Loucy (cell line): ENCODE measurements at regions not wholly inside any gene's neighbourhood (a gene's known extent, or its start where the extent isn't known, plus 50 kb on each side); places are given as distances from the start of the nearest gene placed in this dataset.

Experiments used
- H2AFZ ChIP-seq: fragments of 200-600 bp; sonication (generic); 2 replicates; pipeline ENCODE4 v1.6.0; 2016; ENCODE audit warnings: antibody characterized with exemption, mild to moderate bottlenecking, low read length, moderate library complexity
- H3F3A ChIP-seq: fragments of 200-600 bp; 2 replicates; pipeline ENCODE4 v1.6.0; 2016; ENCODE audit warnings: antibody characterized with exemption, low read depth, mild to moderate bottlenecking
- H3K27me3 ChIP-seq: fragments of 200-600 bp; sonication (generic); 2 replicates; pipeline ENCODE4 v1.6.1; 2014; ENCODE audit warnings: low read length, mild to moderate bottlenecking; ENCODE audit not compliant: insufficient read depth, poor library complexity, severe bottlenecking
- H3K36me3 ChIP-seq: fragments of 200-600 bp; sonication (generic); 2 replicates; pipeline ENCODE4 v1.6.1; 2016; ENCODE audit warnings: low read length; ENCODE audit not compliant: insufficient read depth
- H3K4me1 ChIP-seq: fragments of 200-600 bp; sonication (generic); 2 replicates; pipeline ENCODE4 v1.5.1; 2014; ENCODE audit warnings: low read length, mild to moderate bottlenecking; ENCODE audit not compliant: insufficient read depth, poor library complexity, severe bottlenecking
- H3K4me2 ChIP-seq: fragments of 200-600 bp; sonication (generic); 2 replicates; pipeline ENCODE4 v1.6.0; 2014; ENCODE audit warnings: antibody characterized with exemption, low read length, low read depth, mild to moderate bottlenecking; ENCODE audit not compliant: poor library complexity, severe bottlenecking
- H3K4me3 ChIP-seq: fragments of 200-600 bp; sonication (generic); 2 replicates; pipeline ENCODE4 v1.5.1; 2014; ENCODE audit warnings: low read length, mild to moderate bottlenecking, mixed read lengths; ENCODE audit not compliant: poor library complexity, severe bottlenecking
- H3K79me2 ChIP-seq: fragments of 200-600 bp; sonication (generic); 2 replicates; pipeline ENCODE4 v1.6.1; 2014; ENCODE audit warnings: low read length; ENCODE audit not compliant: insufficient read depth
- H3K9ac ChIP-seq: fragments of 200-600 bp; sonication (generic); 2 replicates; pipeline ENCODE4 v1.6.0; 2014; ENCODE audit warnings: mild to moderate bottlenecking, low read depth, low read length, moderate library complexity; ENCODE audit not compliant: poor library complexity, severe bottlenecking
- H3K9me2 ChIP-seq: fragments of 200-600 bp; sonication (generic); replicated peaks from 2 replicates; pipeline ENCODE4 v1.6.1; 2016; ENCODE audit warnings: low read depth, low read length, mixed read lengths
- H3K9me3 ChIP-seq: fragments of 200-600 bp; sonication (generic); 2 replicates; pipeline ENCODE4 v1.6.1; 2014; ENCODE audit warnings: mild to moderate bottlenecking, antibody characterized with exemption, low read length, low read depth; ENCODE audit not compliant: insufficient read depth
- H4K20me1 ChIP-seq: fragments of 200-600 bp; sonication (generic); 2 replicates; pipeline ENCODE4 v1.6.0; 2014; ENCODE audit warnings: antibody characterized with exemption, low read length, mild to moderate bottlenecking; ENCODE audit not compliant: insufficient read depth, poor library complexity, severe bottlenecking
- CTCF ChIP-seq: fragments of 200-600 bp; sonication (generic); conservative IDR thresholded peaks from 2 replicates; pipeline ENCODE4 v1.5.1; 2014; ENCODE audit warnings: mild to moderate bottlenecking, antibody characterized with exemption, low read length
- EZH2phosphoT487 ChIP-seq: fragments of 200-600 bp; IDR thresholded peaks from 2 replicates; pipeline ENCODE4 v1.6.1; 2018; ENCODE audit warnings: antibody characterized with exemption, mild to moderate bottlenecking, moderate library complexity, borderline replicate concordance

GRCh38 chr1:78758506-78758905 is 108.9 kb downstream of the IFI44 start:
- Histone ChIP-seq H3K27me3 (no peaks in the 10 kb centered on the region), H3K4me3 (no peak overlapping the region), H3K9ac (no peak overlapping the region), H3F3A (no peaks in the 10 kb centered on the region), H3K4me2 (no peak overlapping the region), H3K79me2 (no peaks in the 10 kb centered on the region), H3K9me3 (no peaks in the 10 kb centered on the region), H3K36me3 (no peaks in the 10 kb centered on the region), H3K4me1 (no peaks in the 10 kb centered on the region), H2AFZ (no peak overlapping the region), H4K20me1 (no peaks in the 10 kb centered on the region), H3K9me2 (no peaks in the 10 kb centered on the region)
- TF ChIP-seq EZH2phosphoT487 = no peak
- TF ChIP-seq CTCF = no peak

- Histone ChIP-seq H3K36me3 (no peaks in the 10 kb centered on the region), H4K20me1 (no peaks in the 10 kb centered on the region), H3K4me3 (no peak overlapping the region), H3K9ac (no peak overlapping the region), H2AFZ (no peak overlapping the region), H3K4me2 (no peak overlapping the region), H3K79me2 (no peaks in the 10 kb centered on the region), H3K4me1 (no peaks in the 10 kb centered on the region), H3K9me2 (no peaks in the 10 kb centered on the region), H3F3A (no peaks in the 10 kb centered on the region), H3K9me3 (no peaks in the 10 kb centered on the region), H3K27me3 (no peaks in the 10 kb centered on the region)
- TF ChIP-seq EZH2phosphoT487 = no peak
- TF ChIP-seq CTCF = no peak
Measured at GRCh38 chr1:78759881-78760280, 110.2 kb downstream of the IFI44 start.

GRCh38 chr1:78760858-78761257 is 111.2 kb downstream of the IFI44 start:
- Histone ChIP-seq H3F3A (no peaks in the 10 kb centered on the region), H3K79me2 (no peaks in the 10 kb centered on the region), H3K9me2 (no peaks in the 10 kb centered on the region), H3K9ac (no peak overlapping the region), H4K20me1 (no peaks in the 10 kb centered on the region), H3K4me2 (no peak overlapping the region), H3K4me3 (no peak overlapping the region), H3K27me3 (no peaks in the 10 kb centered on the region), H3K36me3 (no peaks in the 10 kb centered on the region), H3K4me1 (no peaks in the 10 kb centered on the region), H3K9me3 (no peaks in the 10 kb centered on the region), H2AFZ (no peak overlapping the region)
- TF ChIP-seq EZH2phosphoT487 (no peak), CTCF (no peak)
